ENCODE measurements at regions not wholly inside any gene's neighbourhood (a gene's known extent, or its start where the extent isn't known, plus 50 kb on each side); places are given as distances from the start of the nearest gene placed in this dataset.
A peak's percentile ranks its signal among the peaks of the same experiment; 100 is the strongest.

- no peak for DNase-seq (ENCODE audit: low spot score)
- Histone ChIP-seq H3K36me3 (no peaks in the 10 kb centered on the region), H3K9me3 (no peaks in the 10 kb centered on the region), H3K27me3 (replicated peaks; ENCODE audit: insufficient read depth) (no peaks in the 10 kb centered on the region), H3K27ac (peak overlapping the region; percentile 1 to 3), H3K4me1 (replicated peaks) (no peaks in the 10 kb centered on the region), H3K4me3 (no peak overlapping the region)
- intact Hi-C loops (cut with DNase I) = no loop called here
- no peak for TF ChIP-seq CTCF (IDR thresholded peaks at IDR 0.05)
- no peak for TF ChIP-seq POLR2AphosphoS5 (IDR thresholded peaks at IDR 0.05)
- no peak for TF ChIP-seq POLR2A (IDR thresholded peaks at IDR 0.05)
- WGBS = 94% methylated on average over 1 of the region's 1 CpG
Observed at GRCh38 chr1:55636696-55637095, 421.5 kb upstream of the USP24 start.

- peak overlapping the region; percentile 18 to 21 for H3K27ac ChIP-seq
- H3K9me3 ChIP-seq = no peaks in the 10 kb centered on the region
- no peaks in the 10 kb centered on the region for H3K27me3 ChIP-seq (replicated peaks; ENCODE audit: insufficient read depth)
- WGBS = 30% methylated on average over 2 of the region's 2 CpGs
- H3K4me3 ChIP-seq = no peak overlapping the region
- no peaks in the 10 kb centered on the region for H3K4me1 ChIP-seq (replicated peaks)
- DNase-seq (ENCODE audit: low spot score) = no peak
- intact Hi-C loops (cut with DNase I) = no loop called here
- no peaks in the 10 kb centered on the region for H3K36me3 ChIP-seq
- TF ChIP-seq CTCF (IDR thresholded peaks at IDR 0.05) (no peak), POLR2A (IDR thresholded peaks at IDR 0.05) (no peak), POLR2AphosphoS5 (IDR thresholded peaks at IDR 0.05) (no peak)
Observed at GRCh38 chr1:55635856-55636255, 420.7 kb upstream of the USP24 start.

DNA sequence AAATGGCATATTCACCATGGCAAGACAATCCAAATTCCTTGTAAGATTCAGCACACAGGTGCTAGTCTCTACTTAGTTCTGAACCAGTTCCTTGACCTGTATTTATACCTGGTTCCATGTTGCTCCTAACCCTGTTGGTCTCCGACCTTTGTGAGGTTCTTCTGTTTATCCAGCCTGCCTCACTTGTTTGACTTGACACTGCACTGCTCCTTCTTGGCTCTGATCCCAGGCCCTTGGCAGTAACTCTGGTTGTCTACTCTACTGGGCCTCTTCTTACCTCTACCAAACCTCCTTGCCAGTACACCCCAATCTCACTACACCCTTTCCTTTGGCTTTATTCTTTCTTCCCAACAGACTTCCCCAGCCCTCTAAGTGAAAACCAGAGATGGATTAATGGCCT lies 419.4 kb upstream of the USP24 start:
- no peaks in the 10 kb centered on the region for H3K9me3 ChIP-seq
- H3K4me3 ChIP-seq = no peak overlapping the region
- 52% methylated on average over 1 of the region's 1 CpG for WGBS
- no peak for DNase-seq (ENCODE audit: low spot score)
- H3K27me3 ChIP-seq (replicated peaks; ENCODE audit: insufficient read depth) = no peaks in the 10 kb centered on the region
- intact Hi-C loops (cut with DNase I) = no loop called here
- TF ChIP-seq POLR2A (IDR thresholded peaks at IDR 0.05) = no peak
- H3K4me1 ChIP-seq (replicated peaks) = no peaks in the 10 kb centered on the region
- H3K36me3 ChIP-seq = no peaks in the 10 kb centered on the region
- H3K27ac ChIP-seq = no peak overlapping the region

DNA sequence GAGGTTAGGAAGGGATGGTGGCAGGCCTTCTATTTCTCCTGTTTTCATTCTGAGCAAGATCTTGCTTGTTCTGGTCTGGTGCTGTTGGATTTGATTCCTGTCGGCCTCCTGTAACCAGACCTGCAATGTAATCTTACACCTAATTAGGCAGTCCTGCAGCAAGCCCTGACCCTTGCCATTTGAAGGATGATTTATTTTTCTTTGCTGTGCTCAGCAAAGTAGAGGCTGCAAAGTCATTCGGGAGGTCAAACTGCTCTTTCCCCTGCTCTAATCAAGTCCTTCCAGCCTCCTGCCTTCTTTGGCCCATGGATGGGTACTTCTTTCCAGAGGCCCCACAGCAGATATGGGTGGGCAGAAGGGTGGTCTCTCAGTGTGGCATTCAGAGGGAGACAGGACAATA lies 417.7 kb upstream of the USP24 start:
- TF ChIP-seq CTCF (IDR thresholded peaks at IDR 0.05) (no peak), POLR2A (IDR thresholded peaks at IDR 0.05) (no peak), POLR2AphosphoS5 (IDR thresholded peaks at IDR 0.05) (no peak)
- no peak overlapping the region for H3K4me3 ChIP-seq
- peak overlapping the region in 1 of 2 donors; percentile 26 for H3K27ac ChIP-seq
- no peaks in the 10 kb centered on the region for H3K9me3 ChIP-seq
- H3K4me1 ChIP-seq (replicated peaks) = no peaks in the 10 kb centered on the region
- WGBS = 47% methylated on average over 2 of the region's 2 CpGs
- H3K36me3 ChIP-seq = no peaks in the 10 kb centered on the region
- intact Hi-C loops (cut with DNase I) = no loop called here
- DNase-seq (ENCODE audit: low spot score) = no peak
- no peaks in the 10 kb centered on the region for H3K27me3 ChIP-seq (replicated peaks; ENCODE audit: insufficient read depth)

GRCh38 chr1:55632058-55632457 lies 416.9 kb upstream of the USP24 start:
- no peak for DNase-seq (ENCODE audit: low spot score)

More at GRCh38 chr1:55632058-55632457, 416.9 kb upstream of the USP24 start:
- intact Hi-C loops (cut with DNase I) = no loop called here
- Histone ChIP-seq H3K9me3 (no peaks in the 10 kb centered on the region), H3K4me3 (no peak overlapping the region), H3K36me3 (no peaks in the 10 kb centered on the region), H3K27ac (no peak overlapping the region), H3K27me3 (replicated peaks; ENCODE audit: insufficient read depth) (no peaks in the 10 kb centered on the region), H3K4me1 (replicated peaks) (no peaks in the 10 kb centered on the region)
- 54% methylated on average over 3 of the region's 3 CpGs for WGBS
- TF ChIP-seq POLR2AphosphoS5 (IDR thresholded peaks at IDR 0.05) = no peak
- TF ChIP-seq CTCF (IDR thresholded peaks at IDR 0.05) = no peak
- TF ChIP-seq POLR2A (IDR thresholded peaks at IDR 0.05) = no peak

All from prostate gland (tissue), 2 donors.